A673 (cell line): ENCODE measurements at regions not wholly inside any gene's neighbourhood (a gene's known extent, or its start where the extent isn't known, plus 50 kb on each side); places are given as distances from the start of the nearest gene placed in this dataset.

Source experiments
- CTCF ChIP-seq: fragments of 300-800, 200-600 bp; sonication (generic); conservative IDR thresholded peaks from 2 replicates; pipeline ENCODE4 v1.5.1; 2017; ENCODE audit warnings: low read depth, mild to moderate bottlenecking, antibody characterized with exemption, low read length, moderate library complexity, mixed read lengths
- EZH2 ChIP-seq: fragments of 200-600 bp; sonication (generic); IDR thresholded peaks from 2 replicates; pipeline ENCODE4 v1.6.1; 2017; ENCODE audit warnings: borderline replicate concordance, low read depth, mild to moderate bottlenecking, mixed read lengths, antibody characterized with exemption, low read length; ENCODE audit not compliant: poor library complexity, severe bottlenecking

- no peak for TF ChIP-seq CTCF
- TF ChIP-seq EZH2, result no peak
Observed at GRCh38 chr21:20735257-20735656, 263.0 kb upstream of the NCAM2 start.
